SK-N-SH (cell line): ENCODE measurements at regions not wholly inside any gene's neighbourhood (a gene's known extent, or its start where the extent isn't known, plus 50 kb on each side); places are given as distances from the start of the nearest gene placed in this dataset.

Source experiments
- CTCF ChIA-PET: fragments of 300-600, 350-600 bp; formaldehyde crosslinking; extraction: SDS; loops from one replicate; lab custom pipeline; 2021; lab: Yijun Ruan, JAX
- POLR2A ChIA-PET: fragments of 350-600 bp; sonication (Branson Sonifier 250); formaldehyde crosslinking; extraction: SDS; loops from one replicate; lab custom pipeline; 2020; ENCODE audit warnings: antibody characterized with exemption, inconsistent platforms; lab: Yijun Ruan, JAX
- DNase-seq: peaks from one replicate; pipeline ENCODE4 v3.0.0; 2012
- H2AFZ ChIP-seq: fragments of 200-600 bp; sonication (generic); 2 replicates; pipeline ENCODE4 v1.8.1; 2016; ENCODE audit warnings: antibody characterized with exemption, mild to moderate bottlenecking, low read depth
- H3F3A ChIP-seq: fragments of 200-600 bp; sonication (generic); replicated peaks from 2 replicates; pipeline ENCODE3; 2016; ENCODE audit warnings: antibody characterized with exemption, mild to moderate bottlenecking; ENCODE audit not compliant: insufficient read depth
- H3K27ac ChIP-seq, 2 experiments: fragments of 200-500 bp in 1 of 2; fragments of 200-600 bp in 1 of 2; sonication (Bioruptor generic) in 1 of 2; sonication (generic), shearing (Covaris generic) in 1 of 2; 2 replicates each; pipeline versions ENCODE4 v1.5.1 to v1.6.1; 2014 to 2016; ENCODE audit warnings: low read depth in 2 of 2, inconsistent platforms in 1 of 2, low read length in 1 of 2, mild to moderate bottlenecking in 1 of 2, mixed read lengths in 1 of 2
- H3K27me3 ChIP-seq: fragments of 200-600 bp; sonication (generic), shearing (Covaris generic); 2 replicates; pipeline ENCODE4 v1.6.1; 2016; ENCODE audit warnings: mixed run types; ENCODE audit not compliant: insufficient read depth
- H3K36me3 ChIP-seq, 2 experiments: fragments of 200-500 bp in 1 of 2; fragments of 200-600 bp in 1 of 2; sonication (Bioruptor generic) in 1 of 2; sonication (generic) in 1 of 2; replicated peaks in 1 of 2; 2 replicates each; pipeline versions ENCODE3 to v1.5.1; 2014 to 2016; ENCODE audit warnings: low read length in 1 of 2, mild to moderate bottlenecking in 1 of 2; ENCODE audit not compliant: insufficient read depth in 2 of 2, control insufficient read depth in 1 of 2
- H3K4me1 ChIP-seq, 2 experiments: fragments of 200-500 bp in 1 of 2; fragments of 200-600 bp in 1 of 2; sonication (Bioruptor generic) in 1 of 2; sonication (generic), shearing (Covaris generic) in 1 of 2; 2 replicates each; pipeline versions ENCODE4 v1.5.1 to v1.6.1; 2014 to 2016; ENCODE audit warnings: low read depth in 1 of 2, low read length in 1 of 2, mixed run types in 1 of 2; ENCODE audit not compliant: insufficient read depth in 2 of 2, control insufficient read depth in 1 of 2
- H3K4me2 ChIP-seq: fragments of 200-600 bp; sonication (generic), shearing (Covaris generic); 2 replicates; pipeline ENCODE4 v1.6.1; 2017; ENCODE audit warnings: mixed run types
- H3K4me3 ChIP-seq, 2 experiments: fragments of 200-500 bp in 1 of 2; fragments of 200-600 bp in 1 of 2; sonication (Bioruptor generic) in 1 of 2; sonication (generic), shearing (Covaris generic) in 1 of 2; 2 replicates each; pipeline versions ENCODE4 v1.5.1 to v1.8.1; 2014 to 2016; ENCODE audit warnings: low read depth in 2 of 2, inconsistent platforms in 1 of 2, low read length in 1 of 2, mild to moderate bottlenecking in 1 of 2, mixed read lengths in 1 of 2, moderate library complexity in 1 of 2
- H3K79me2 ChIP-seq: fragments of 200-600 bp; sonication (generic); 2 replicates; pipeline ENCODE4 v1.8.1; 2017; ENCODE audit warnings: mild to moderate bottlenecking; ENCODE audit not compliant: insufficient read depth
- H3K9ac ChIP-seq: fragments of 200-600 bp; sonication (generic); 2 replicates; pipeline ENCODE4 v1.6.1; 2017; ENCODE audit warnings: mixed run types
- H3K9me2 ChIP-seq: fragments of 200-600 bp; sonication (generic); 2 replicates; pipeline ENCODE4 v1.6.1; 2017; ENCODE audit warnings: mixed run types
- H3K9me3 ChIP-seq: fragments of 200-600 bp; sonication (generic); 2 replicates; pipeline ENCODE4 v1.6.1; 2017; ENCODE audit warnings: mixed run types, mild to moderate bottlenecking, moderate library complexity
- H4K20me1 ChIP-seq: fragments of 200-600 bp; sonication (generic); 2 replicates; pipeline ENCODE4 v1.6.1; 2017; ENCODE audit warnings: mild to moderate bottlenecking, mixed run types; ENCODE audit not compliant: insufficient read depth
- CHD2 ChIP-seq: fragments of 150-350 bp; IDR thresholded peaks from 2 replicates; pipeline ENCODE4 v1.6.1; 2018; ENCODE audit warnings: low read length; ENCODE audit not compliant: partially characterized antibody
- EP300 ChIP-seq, 2 experiments: IDR thresholded peaks; 2 replicates each; pipeline versions ENCODE4 v1.4.0 to v1.6.1; 2012; ENCODE audit warnings: borderline replicate concordance in 1 of 2, low read depth in 1 of 2, low read length in 1 of 2
- FOSL2 ChIP-seq: IDR thresholded peaks from 2 replicates; pipeline ENCODE4 v1.4.0; 2012; ENCODE audit warnings: low read depth, mild to moderate bottlenecking, moderate library complexity, borderline replicate concordance
- FOXJ3 ChIP-seq: sonication (generic); formaldehyde crosslinking; IDR thresholded peaks from 2 replicates; pipeline ENCODE4 v1.5.1; 2020; ENCODE audit warnings: mild to moderate bottlenecking, missing genetic modification reagents
- FOXM1 ChIP-seq: IDR thresholded peaks from 2 replicates; pipeline ENCODE4 v1.4.0; 2012; ENCODE audit warnings: low read depth, mild to moderate bottlenecking
- GATA2 ChIP-seq: sonication (generic); formaldehyde crosslinking; IDR thresholded peaks from 2 replicates; pipeline ENCODE4 v1.5.0; 2020; ENCODE audit warnings: mild to moderate bottlenecking, missing genetic modification reagents
- MEF2A ChIP-seq: IDR thresholded peaks from 2 replicates; pipeline ENCODE4 v1.4.0; 2012; ENCODE audit warnings: low read depth, borderline replicate concordance
- MXI1 ChIP-seq: IDR thresholded peaks from 2 replicates; pipeline ENCODE4 v1.6.1; 2012; ENCODE audit warnings: mild to moderate bottlenecking, low read depth, low read length, improper control_type of control experiment
- NFIC ChIP-seq: IDR thresholded peaks from 2 replicates; pipeline ENCODE4 v1.4.0; 2012; ENCODE audit warnings: borderline replicate concordance
- POLR2AphosphoS5 ChIP-seq: IDR thresholded peaks from 2 replicates; pipeline ENCODE4 v1.6.1; 2012; ENCODE audit warnings: low read depth, low read length
- RCOR1 ChIP-seq: fragments of 150-350 bp; IDR thresholded peaks from 2 replicates; pipeline ENCODE4 v1.6.1; 2017; ENCODE audit warnings: antibody characterized with exemption, low read length
- RFX5 ChIP-seq: IDR thresholded peaks from 2 replicates; pipeline ENCODE4 v1.6.1; 2012; ENCODE audit warnings: mild to moderate bottlenecking, improper control_type of control experiment, low read length
- SMC3 ChIP-seq: IDR thresholded peaks from 2 replicates; pipeline ENCODE4 v1.6.1; 2012; ENCODE audit warnings: low read depth, low read length, improper control_type of control experiment
- TAF1 ChIP-seq: IDR thresholded peaks from 2 replicates; pipeline ENCODE4 v1.6.1; 2012; ENCODE audit warnings: low read depth, mild to moderate bottlenecking, low read length, moderate library complexity, borderline replicate concordance
- TCF12 ChIP-seq: IDR thresholded peaks from 2 replicates; pipeline ENCODE4 v1.4.0; 2012
- TEAD4 ChIP-seq: IDR thresholded peaks from 2 replicates; pipeline ENCODE4 v1.4.0; 2012; ENCODE audit warnings: mild to moderate bottlenecking, borderline replicate concordance; ENCODE audit not compliant: insufficient read depth
- WGBS: methylation state at CpG from one replicate; pipeline ENCODE4 v1.1.6; 2017; ENCODE audit warnings: low lambda C conversion rate; 5-methylcytosine and 5-hydroxymethylcytosine counted together
- TF ChIP-seq, protein P1 (sequence below): fragments of 150-350 bp; IDR thresholded peaks from 2 replicates; pipeline ENCODE4 v1.6.1; 2016; ENCODE audit warnings: mild to moderate bottlenecking, low read depth, low read length
- TF ChIP-seq, protein P2 (sequence below): IDR thresholded peaks from 2 replicates; pipeline ENCODE4 v1.4.0; 2012; ENCODE audit warnings: low read depth
- TF ChIP-seq, protein P3 (sequence below): fragments of 150-350 bp; IDR thresholded peaks from 2 replicates; pipeline ENCODE4 v1.6.1; 2017; ENCODE audit warnings: antibody characterized with exemption, low read length, low read depth, borderline replicate concordance
- TF ChIP-seq, protein P4 (sequence below): IDR thresholded peaks from 2 replicates; pipeline ENCODE4 v1.4.0; 2012; ENCODE audit warnings: low read depth, borderline replicate concordance

DNA sequence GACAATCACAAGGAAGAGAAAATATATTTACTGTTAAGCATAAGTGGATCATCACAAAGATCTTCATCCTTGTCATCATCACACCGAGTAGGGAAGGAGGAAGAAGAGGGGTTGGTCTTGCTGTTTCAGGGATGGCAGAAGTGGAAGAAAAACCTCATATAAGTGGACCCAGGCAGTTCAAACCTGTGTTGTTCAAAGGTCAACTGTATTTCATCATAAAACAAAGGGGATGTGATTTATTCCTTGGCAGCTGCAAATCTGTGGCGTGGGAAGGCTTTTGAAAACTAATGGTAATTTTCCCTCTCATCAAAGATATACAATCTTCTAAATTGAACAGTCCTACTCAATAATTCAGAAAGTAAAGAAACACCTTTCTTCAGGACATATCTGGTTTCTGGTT, 129.9 kb upstream of the ABI3BP start:
- 47% methylated on average over 2 of the region's 2 CpGs for WGBS
- H3K36me3 ChIP-seq: no peaks in the 10 kb centered on the region
- H3K9me3 ChIP-seq: no peaks in the 10 kb centered on the region
- ChIA-PET CTCF (no interaction called here), POLR2A (no interaction called here)
- H3K27ac ChIP-seq: no peak overlapping the region
- H3K4me1 ChIP-seq: no peaks in the 10 kb centered on the region; a peak in 2 of 4 replicates
- TF ChIP-seq EP300 (IDR thresholded peaks at IDR 0.05; ENCODE audit: borderline replicate concordance in 1 of 2, low read depth in 1 of 2, low read length in 1 of 2): no peak
- TF ChIP-seq GATA2: no peak
- TF ChIP-seq FOSL2: no peak
- H3K4me2 ChIP-seq: no peak overlapping the region
- no peaks in the 10 kb centered on the region for H4K20me1 ChIP-seq
- H3K4me3 ChIP-seq: no peak overlapping the region
- H2AFZ ChIP-seq: no peak overlapping the region
- DNase-seq: no peak
- no peak overlapping the region for H3K9ac ChIP-seq
- H3K27me3 ChIP-seq: no peaks in the 10 kb centered on the region
- H3K79me2 ChIP-seq: no peaks in the 10 kb centered on the region
- no peaks in the 10 kb centered on the region for H3K9me2 ChIP-seq
- no peaks in the 10 kb centered on the region for H3F3A ChIP-seq

DNA sequence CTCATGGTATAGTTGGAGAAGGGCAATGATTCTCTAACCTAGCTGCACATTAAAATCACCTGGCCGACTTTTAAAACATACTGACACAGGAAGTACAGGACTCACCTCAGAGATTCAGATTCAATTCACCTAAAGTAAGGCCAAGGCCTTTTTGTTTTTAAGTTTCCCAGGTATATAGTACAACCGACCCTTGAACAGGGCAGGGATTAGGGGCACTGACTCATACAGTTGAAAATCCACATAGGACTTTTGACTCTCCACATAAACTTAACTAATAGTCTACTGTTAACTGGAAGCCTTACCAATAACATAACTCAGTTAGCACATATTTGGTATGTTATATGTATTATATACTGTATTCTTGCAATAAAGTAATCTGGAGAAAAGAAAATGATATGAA, 129.5 kb upstream of the ABI3BP start:
- no peaks in the 10 kb centered on the region for H4K20me1 ChIP-seq
- H3F3A ChIP-seq: no peaks in the 10 kb centered on the region

DNA sequence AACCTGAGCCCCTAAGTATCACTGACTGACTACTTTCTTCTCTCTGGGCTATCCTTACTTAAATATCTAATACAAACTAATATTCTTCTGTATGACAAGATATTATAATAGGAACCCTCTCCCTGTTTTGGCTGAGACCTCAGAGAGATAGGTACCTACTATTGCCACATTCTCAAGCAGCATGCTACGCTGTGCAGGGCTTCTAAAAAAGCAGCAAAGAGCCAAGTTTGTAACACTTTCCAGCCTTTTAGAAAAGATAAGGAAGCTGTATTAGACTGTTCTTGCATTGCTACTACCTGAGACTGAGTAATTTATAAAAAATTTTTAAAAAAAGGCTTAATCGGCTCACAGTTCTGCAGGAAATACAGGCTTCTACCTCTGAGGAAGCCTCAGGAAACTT, 126.8 kb upstream of the ABI3BP start:
- no peak for DNase-seq
- Histone ChIP-seq H3K9ac (no peak overlapping the region), H3K4me2 (no peak overlapping the region), H2AFZ (no peak overlapping the region), H3K4me3 (no peak overlapping the region), H3F3A (no peaks in the 10 kb centered on the region), H3K27me3 (no peaks in the 10 kb centered on the region), H3K27ac (no peak overlapping the region), H3K4me1 (no peaks in the 10 kb centered on the region; a peak in 1 of 4 replicates), H3K36me3 (no peaks in the 10 kb centered on the region), H3K9me3 (no peaks in the 10 kb centered on the region), H3K9me2 (no peaks in the 10 kb centered on the region), H3K79me2 (no peaks in the 10 kb centered on the region), H4K20me1 (no peaks in the 10 kb centered on the region)
- 85% methylated on average over 2 of the region's 2 CpGs for WGBS
- ChIA-PET CTCF (interaction anchor here (1.0 kb wide), 1 partner anchor 8 kb away, joined by 3 read pairs; no protein-coding TSS in a partner anchor), POLR2A (no interaction called here)
- TF ChIP-seq GATA2 (no peak), TCF12 (no peak), FOXJ3 (CRISPR knock-in tag) (no peak), TAF1 (no peak), NFIC (no peak), RCOR1 (no peak), POLR2AphosphoS5 (no peak), CHD2 (no peak), TEAD4 (no peak), RFX5 (no peak), FOXM1 (no peak), SMC3 (no peak)
- TF ChIP-seq, protein P1, sequence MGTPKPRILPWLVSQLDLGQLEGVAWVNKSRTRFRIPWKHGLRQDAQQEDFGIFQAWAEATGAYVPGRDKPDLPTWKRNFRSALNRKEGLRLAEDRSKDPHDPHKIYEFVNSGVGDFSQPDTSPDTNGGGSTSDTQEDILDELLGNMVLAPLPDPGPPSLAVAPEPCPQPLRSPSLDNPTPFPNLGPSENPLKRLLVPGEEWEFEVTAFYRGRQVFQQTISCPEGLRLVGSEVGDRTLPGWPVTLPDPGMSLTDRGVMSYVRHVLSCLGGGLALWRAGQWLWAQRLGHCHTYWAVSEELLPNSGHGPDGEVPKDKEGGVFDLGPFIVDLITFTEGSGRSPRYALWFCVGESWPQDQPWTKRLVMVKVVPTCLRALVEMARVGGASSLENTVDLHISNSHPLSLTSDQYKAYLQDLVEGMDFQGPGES: no peak
- TF ChIP-seq, protein P2, sequence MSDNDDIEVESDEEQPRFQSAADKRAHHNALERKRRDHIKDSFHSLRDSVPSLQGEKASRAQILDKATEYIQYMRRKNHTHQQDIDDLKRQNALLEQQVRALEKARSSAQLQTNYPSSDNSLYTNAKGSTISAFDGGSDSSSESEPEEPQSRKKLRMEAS: no peak
- TF ChIP-seq, protein P3, sequence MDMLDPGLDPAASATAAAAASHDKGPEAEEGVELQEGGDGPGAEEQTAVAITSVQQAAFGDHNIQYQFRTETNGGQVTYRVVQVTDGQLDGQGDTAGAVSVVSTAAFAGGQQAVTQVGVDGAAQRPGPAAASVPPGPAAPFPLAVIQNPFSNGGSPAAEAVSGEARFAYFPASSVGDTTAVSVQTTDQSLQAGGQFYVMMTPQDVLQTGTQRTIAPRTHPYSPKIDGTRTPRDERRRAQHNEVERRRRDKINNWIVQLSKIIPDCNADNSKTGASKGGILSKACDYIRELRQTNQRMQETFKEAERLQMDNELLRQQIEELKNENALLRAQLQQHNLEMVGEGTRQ: no peak

More for the DNA sequence above, 129.5 kb upstream of the ABI3BP start:
- TF ChIP-seq EP300 (IDR thresholded peaks at IDR 0.05; ENCODE audit: borderline replicate concordance in 1 of 2, low read depth in 1 of 2, low read length in 1 of 2) (no peak), POLR2AphosphoS5 (no peak), MEF2A (no peak), GATA2 (no peak), FOSL2 (no peak), MXI1 (no peak), NFIC (no peak), SMC3 (no peak)
- TF ChIP-seq, protein P4, sequence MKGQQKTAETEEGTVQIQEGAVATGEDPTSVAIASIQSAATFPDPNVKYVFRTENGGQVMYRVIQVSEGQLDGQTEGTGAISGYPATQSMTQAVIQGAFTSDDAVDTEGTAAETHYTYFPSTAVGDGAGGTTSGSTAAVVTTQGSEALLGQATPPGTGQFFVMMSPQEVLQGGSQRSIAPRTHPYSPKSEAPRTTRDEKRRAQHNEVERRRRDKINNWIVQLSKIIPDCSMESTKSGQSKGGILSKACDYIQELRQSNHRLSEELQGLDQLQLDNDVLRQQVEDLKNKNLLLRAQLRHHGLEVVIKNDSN: no peak
- no peaks in the 10 kb centered on the region for H3K79me2 ChIP-seq
- ChIA-PET CTCF (no interaction called here), POLR2A (no interaction called here)
- no peak overlapping the region for H3K4me3 ChIP-seq
- no peaks in the 10 kb centered on the region for H3K27me3 ChIP-seq
- no peaks in the 10 kb centered on the region; a peak in 2 of 4 replicates for H3K4me1 ChIP-seq
- H3K9me3 ChIP-seq: no peaks in the 10 kb centered on the region
- no peak overlapping the region for H3K9ac ChIP-seq
- no peaks in the 10 kb centered on the region for H3K36me3 ChIP-seq
- H3K4me2 ChIP-seq: no peak overlapping the region
- no peak for DNase-seq
- no peak overlapping the region for H3K27ac ChIP-seq
- WGBS: 52% methylated on average over 2 of the region's 2 CpGs
- H3K9me2 ChIP-seq: no peaks in the 10 kb centered on the region
- no peak overlapping the region for H2AFZ ChIP-seq
